Activated CD8-positive, alpha-beta T cell treated with anti-CD3 and anti-CD28 coated beads, Interleukin-2, amount 10 ng/mL, durations not matched to agents 7 days and 5 days (primary cell): ENCODE measurements at regions not wholly inside any gene's neighbourhood (a gene's known extent, or its start where the extent isn't known, plus 50 kb on each side); places are given as distances from the start of the nearest gene placed in this dataset.

Experiments used
- ATAC-seq: fragments of 150-1000 bp; cut with Tn5 transposase; one replicate; pipeline ENCODE4 v1.10.0; 2021; ENCODE audit warnings: moderate library complexity
- CTCF ChIA-PET: fragments of 350-600 bp; sonication (Branson Sonifier 250); formaldehyde crosslinking; loops from one replicate; lab custom pipeline; 2021; ENCODE audit warnings: antibody characterized with exemption; lab: Charles Lee
- POLR2A ChIA-PET: fragments of 350-600 bp; sonication (Branson Sonifier 250); formaldehyde crosslinking; loops from one replicate; lab custom pipeline; 2021; ENCODE audit warnings: antibody characterized with exemption; lab: Charles Lee
- DNase-seq: peaks from one replicate; pipeline ENCODE4 v3.0.0-alpha.2; 2020
- H3K27ac Mint-ChIP-seq: one replicate; pipeline ENCODE4 v1.8.0; 2021; ENCODE audit warnings: mild to moderate bottlenecking, mixed read lengths
- H3K27me3 Mint-ChIP-seq: one replicate; pipeline ENCODE4 v1.8.0; 2021; ENCODE audit warnings: low read depth, mixed read lengths
- H3K36me3 Mint-ChIP-seq: one replicate; pipeline ENCODE4 v1.8.0; 2021; ENCODE audit warnings: low read depth, mixed read lengths
- H3K4me1 Mint-ChIP-seq: one replicate; pipeline ENCODE4 v1.8.0; 2021; ENCODE audit warnings: low read depth, mixed read lengths
- H3K4me3 Mint-ChIP-seq: one replicate; pipeline ENCODE4 v1.8.0; 2021; ENCODE audit warnings: mild to moderate bottlenecking, mixed read lengths
- H3K9me3 Mint-ChIP-seq: one replicate; pipeline ENCODE4 v1.8.0; 2022; ENCODE audit warnings: mixed read lengths; ENCODE audit not compliant: insufficient read depth

GRCh38 chr6:121499666-121500065 is 64.2 kb downstream of the GJA1 start:
- ATAC-seq (no peak), DNase-seq (no peak)
- H3K27me3 Mint-ChIP-seq = no peaks in the 10 kb centered on the region
- no peak overlapping the region for H3K4me3 Mint-ChIP-seq
- POLR2A ChIA-PET = no interaction called here
- H3K36me3 Mint-ChIP-seq = no peaks in the 10 kb centered on the region
- H3K27ac Mint-ChIP-seq = no peak overlapping the region
- H3K4me1 Mint-ChIP-seq = no peaks in the 10 kb centered on the region
- H3K9me3 Mint-ChIP-seq = no peaks in the 10 kb centered on the region
- CTCF ChIA-PET = no interaction called here

- Mint-ChIP-seq H3K9me3 (no peaks in the 10 kb centered on the region), H3K36me3 (no peaks in the 10 kb centered on the region), H3K4me1 (no peaks in the 10 kb centered on the region), H3K27me3 (no peaks in the 10 kb centered on the region), H3K4me3 (no peak overlapping the region), H3K27ac (no peak overlapping the region)
- ATAC-seq (no peak), DNase-seq (no peak)
- ChIA-PET CTCF (no interaction called here), POLR2A (no interaction called here)
Measured at GRCh38 chr6:121503589-121503991, 68.1 kb downstream of the GJA1 start.

GRCh38 chr6:121504227-121504626 is 68.8 kb downstream of the GJA1 start:
- H3K27me3 Mint-ChIP-seq = no peaks in the 10 kb centered on the region
- POLR2A ChIA-PET = no interaction called here
- DNase-seq (no peak), ATAC-seq (no peak)
- H3K4me3 Mint-ChIP-seq = no peak overlapping the region
- H3K27ac Mint-ChIP-seq = no peak overlapping the region
- CTCF ChIA-PET = interaction anchor here (1.0 kb wide), 1 partner anchor 400 kb away, joined by 4 read pairs; no protein-coding TSS in a partner anchor
- no peaks in the 10 kb centered on the region for H3K36me3 Mint-ChIP-seq
- no peaks in the 10 kb centered on the region for H3K9me3 Mint-ChIP-seq
- H3K4me1 Mint-ChIP-seq = no peaks in the 10 kb centered on the region

DNA sequence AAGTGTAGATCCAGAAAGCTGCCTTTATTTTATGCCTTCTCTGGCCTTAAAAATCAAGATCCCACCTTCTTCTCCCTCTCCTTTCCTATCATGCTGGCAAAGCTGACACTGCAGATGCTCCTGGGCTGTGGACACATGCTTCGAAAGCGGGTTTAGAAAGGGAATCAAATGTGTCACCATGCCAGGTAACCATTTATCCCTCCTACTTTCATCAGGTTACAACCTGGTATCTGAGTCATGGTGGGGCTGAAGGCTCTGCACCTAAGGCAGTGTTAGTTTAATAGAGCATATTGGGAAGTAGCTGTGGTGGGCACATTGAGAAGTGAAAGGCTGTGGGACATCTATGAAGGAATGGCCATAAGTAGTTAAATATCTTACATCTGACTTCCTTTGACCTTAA is 69.8 kb downstream of the GJA1 start:
- Mint-ChIP-seq H3K27me3 (no peaks in the 10 kb centered on the region), H3K36me3 (no peaks in the 10 kb centered on the region), H3K4me3 (no peak overlapping the region), H3K27ac (no peak overlapping the region), H3K4me1 (no peaks in the 10 kb centered on the region), H3K9me3 (no peaks in the 10 kb centered on the region)
- POLR2A ChIA-PET = no interaction called here
- CTCF ChIA-PET = no interaction called here
- ATAC-seq = no peak
- no peak for DNase-seq

DNA sequence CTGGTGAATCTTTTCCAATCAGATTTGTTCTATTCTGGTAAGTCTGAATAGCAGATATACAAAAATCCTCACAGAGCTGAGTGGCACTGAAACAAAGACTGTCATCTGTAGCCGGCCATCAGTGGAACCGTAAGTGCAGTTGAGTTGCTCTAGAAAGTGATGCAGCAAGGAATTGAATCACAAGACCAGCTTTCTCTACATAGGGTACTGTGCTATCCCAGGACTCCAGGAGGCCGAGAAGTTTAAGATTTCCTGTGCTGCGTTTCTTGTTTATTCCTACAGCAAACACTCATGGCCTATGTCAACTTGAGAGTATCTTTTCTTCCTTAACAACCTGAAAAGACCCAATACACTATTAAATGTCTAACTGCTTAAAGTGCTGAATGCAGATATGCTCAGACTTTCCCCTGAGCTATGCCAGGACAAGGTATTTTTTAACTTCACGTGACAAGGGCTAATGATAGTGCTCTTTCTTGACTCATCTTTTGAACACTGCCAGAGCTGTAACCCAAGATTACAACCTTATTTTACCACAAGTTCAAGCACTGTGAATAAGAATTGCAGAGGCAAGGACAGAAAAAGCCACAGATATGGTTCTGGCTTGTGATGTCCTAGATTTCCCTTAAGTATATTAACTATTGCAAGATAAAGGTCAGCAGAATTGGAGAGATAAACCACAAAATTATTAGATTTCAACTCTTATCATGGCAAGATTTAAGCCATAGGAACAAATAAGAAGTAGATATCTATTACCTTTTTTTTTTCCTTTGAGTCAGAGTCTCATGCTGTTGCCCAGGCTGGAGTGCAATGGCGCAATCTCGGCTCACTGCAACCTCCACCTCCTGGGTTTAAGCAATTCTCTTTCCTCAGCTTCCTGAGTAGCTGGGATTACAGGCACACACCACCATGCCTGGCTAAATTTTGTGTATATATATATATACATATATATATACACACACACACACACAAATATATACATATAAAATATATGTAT is 71.6 kb downstream of the GJA1 start:
- no peaks in the 10 kb centered on the region for H3K9me3 Mint-ChIP-seq
- POLR2A ChIA-PET = no interaction called here
- DNase-seq (no peak), ATAC-seq (no peak)
- no peaks in the 10 kb centered on the region for H3K27me3 Mint-ChIP-seq
- CTCF ChIA-PET = no interaction called here
- H3K27ac Mint-ChIP-seq = no peak overlapping the region
- H3K36me3 Mint-ChIP-seq = no peaks in the 10 kb centered on the region
- no peaks in the 10 kb centered on the region for H3K4me1 Mint-ChIP-seq
- H3K4me3 Mint-ChIP-seq = no peak overlapping the region

DNA sequence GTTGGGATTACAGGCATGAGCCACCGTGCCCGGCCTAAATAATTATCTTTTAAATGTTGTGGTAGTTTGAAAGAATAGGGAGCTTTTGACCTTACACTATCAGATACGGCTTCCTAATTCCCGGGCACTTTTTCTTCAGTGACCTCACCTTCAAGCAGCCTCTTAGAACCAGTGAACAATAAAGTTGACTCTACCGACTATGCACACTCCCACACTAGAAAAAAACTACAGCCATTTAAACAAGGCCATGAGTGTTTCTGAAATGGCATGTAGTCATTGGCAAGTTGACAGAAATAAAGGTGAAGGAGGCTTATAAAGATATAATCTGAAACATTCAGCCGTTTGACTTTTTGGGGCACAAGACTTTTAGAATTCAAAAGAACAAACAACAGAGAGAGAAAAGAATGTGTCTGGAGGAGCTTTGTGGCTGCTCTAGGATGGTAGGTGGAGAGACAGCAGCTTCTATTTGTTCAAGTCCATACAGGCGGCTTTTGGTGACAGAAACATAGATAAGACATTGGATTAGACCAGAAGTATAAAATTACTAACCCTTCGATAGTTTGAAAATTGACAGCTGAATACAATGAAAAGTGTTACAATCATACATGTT is 75.2 kb downstream of the GJA1 start:
- DNase-seq (no peak), ATAC-seq (no peak)
- no peaks in the 10 kb centered on the region for H3K9me3 Mint-ChIP-seq
- POLR2A ChIA-PET = no interaction called here
- no peaks in the 10 kb centered on the region for H3K27me3 Mint-ChIP-seq
- no peaks in the 10 kb centered on the region for H3K36me3 Mint-ChIP-seq
- H3K4me3 Mint-ChIP-seq = no peak overlapping the region
- CTCF ChIA-PET = interaction anchor here (0.6 kb wide), 1 partner anchor 432 kb away, joined by 4 read pairs; no protein-coding TSS in a partner anchor
- H3K27ac Mint-ChIP-seq = no peak overlapping the region
- no peaks in the 10 kb centered on the region for H3K4me1 Mint-ChIP-seq

DNA sequence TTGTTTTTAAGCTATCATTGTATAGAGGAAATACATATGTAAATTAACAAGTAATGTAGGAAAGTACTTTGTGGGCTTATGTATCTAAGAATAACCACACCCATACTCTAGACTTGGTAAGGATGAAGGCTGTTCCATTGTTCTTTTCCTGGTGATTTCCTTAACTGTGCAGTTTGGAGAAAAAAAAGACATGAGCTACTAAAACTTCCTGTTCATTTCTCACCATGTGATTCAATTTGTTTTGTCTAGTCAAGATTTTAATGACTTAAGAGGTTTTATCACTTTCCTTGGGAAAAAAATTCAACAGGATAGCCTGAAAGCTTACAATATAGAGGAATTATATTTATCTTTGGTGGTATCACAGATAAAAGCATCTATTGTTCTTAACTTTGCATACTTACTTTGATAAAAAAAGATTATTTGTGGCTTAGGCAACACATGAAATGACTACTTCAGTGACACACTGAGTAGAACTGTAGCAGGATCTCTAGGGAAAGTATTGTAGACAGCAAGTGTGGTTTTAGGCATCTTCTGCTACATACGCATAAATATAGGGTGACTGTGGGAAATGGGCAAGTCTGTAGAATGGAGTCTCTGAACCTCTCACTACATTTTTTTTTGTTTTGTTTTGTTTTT is 80.3 kb downstream of the GJA1 start:
- Mint-ChIP-seq H3K27ac (no peak overlapping the region), H3K9me3 (no peaks in the 10 kb centered on the region), H3K4me3 (no peak overlapping the region), H3K27me3 (no peaks in the 10 kb centered on the region), H3K36me3 (no peaks in the 10 kb centered on the region), H3K4me1 (no peaks in the 10 kb centered on the region)
- ChIA-PET POLR2A (no interaction called here), CTCF (no interaction called here)
- ATAC-seq = no peak
- no peak for DNase-seq

GRCh38 chr6:121516331-121516730 is 80.9 kb downstream of the GJA1 start:
- ChIA-PET POLR2A (no interaction called here), CTCF (no interaction called here)
- no peak for ATAC-seq
- Mint-ChIP-seq H3K9me3 (no peaks in the 10 kb centered on the region), H3K27me3 (no peaks in the 10 kb centered on the region), H3K36me3 (no peaks in the 10 kb centered on the region), H3K4me1 (no peaks in the 10 kb centered on the region), H3K4me3 (no peak overlapping the region), H3K27ac (no peak overlapping the region)
- no peak for DNase-seq

DNA sequence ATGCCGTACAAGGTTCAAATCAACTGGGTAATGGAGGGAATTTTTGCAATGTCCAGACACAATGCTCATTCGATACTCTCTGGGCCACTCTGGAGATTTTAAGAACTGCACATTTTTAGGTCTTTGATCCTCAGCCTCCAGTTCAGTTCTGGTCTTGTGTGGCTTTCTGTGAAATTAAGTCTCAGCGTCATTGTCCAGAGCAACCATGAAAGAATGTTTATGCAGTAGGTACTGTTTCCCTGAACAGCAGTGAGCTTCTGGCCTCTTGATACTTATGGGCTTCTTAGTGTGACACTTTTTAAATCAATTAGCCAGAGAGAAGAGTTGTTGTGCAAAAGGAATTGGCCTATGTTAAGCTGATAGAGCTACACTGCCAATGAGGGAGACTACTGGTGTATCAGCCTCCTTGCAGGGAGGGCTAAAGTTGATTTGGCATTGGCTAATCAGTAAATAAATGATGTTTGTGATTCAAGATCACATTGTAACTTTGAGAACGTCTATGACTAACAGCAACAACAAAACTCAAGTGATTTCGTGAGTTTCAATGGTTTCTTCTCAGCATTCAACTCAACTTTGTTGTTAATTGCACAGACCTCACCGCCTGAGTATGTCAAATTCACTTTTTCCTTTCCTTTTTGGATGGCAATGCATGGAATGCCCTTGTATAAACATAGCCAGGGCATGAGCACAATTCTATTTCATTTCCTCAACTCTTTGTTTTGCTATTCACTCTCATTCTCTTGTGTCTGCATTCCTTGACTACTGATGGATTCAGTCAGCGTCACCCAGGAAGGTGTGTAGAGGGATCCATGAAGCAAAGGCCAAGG is 85.1 kb downstream of the GJA1 start:
- no peaks in the 10 kb centered on the region for H3K36me3 Mint-ChIP-seq
- ChIA-PET CTCF (no interaction called here), POLR2A (no interaction called here)
- H3K4me3 Mint-ChIP-seq = no peak overlapping the region
- ATAC-seq (no peak), DNase-seq (no peak)
- no peaks in the 10 kb centered on the region for H3K27me3 Mint-ChIP-seq
- no peaks in the 10 kb centered on the region for H3K4me1 Mint-ChIP-seq
- no peak overlapping the region for H3K27ac Mint-ChIP-seq
- H3K9me3 Mint-ChIP-seq = no peaks in the 10 kb centered on the region

- H3K36me3 Mint-ChIP-seq = no peaks in the 10 kb centered on the region
- ATAC-seq (no peak), DNase-seq (no peak)
- H3K9me3 Mint-ChIP-seq = no peaks in the 10 kb centered on the region
- H3K4me1 Mint-ChIP-seq = no peaks in the 10 kb centered on the region
- H3K4me3 Mint-ChIP-seq = no peak overlapping the region
- POLR2A ChIA-PET = no interaction called here
- CTCF ChIA-PET = interaction anchor here (0.6 kb wide), 1 partner anchor 33 kb away, joined by 3 read pairs; no protein-coding TSS in a partner anchor
- no peak overlapping the region for H3K27ac Mint-ChIP-seq
- no peaks in the 10 kb centered on the region for H3K27me3 Mint-ChIP-seq
Measured at GRCh38 chr6:121521164-121521555, 85.7 kb downstream of the GJA1 start.

GRCh38 chr6:121522265-121522664 is 86.8 kb downstream of the GJA1 start:
- no peaks in the 10 kb centered on the region for H3K4me1 Mint-ChIP-seq
- no peak for ATAC-seq
- H3K27me3 Mint-ChIP-seq = no peaks in the 10 kb centered on the region
- no peak overlapping the region for H3K27ac Mint-ChIP-seq
- H3K9me3 Mint-ChIP-seq = no peaks in the 10 kb centered on the region
- ChIA-PET POLR2A (no interaction called here), CTCF (interaction anchor here (1.2 to 1.5 kb wide), 2 partner anchors 13 to 89 kb away, joined by 3 read pairs; no protein-coding TSS in a partner anchor)
- no peaks in the 10 kb centered on the region for H3K36me3 Mint-ChIP-seq
- H3K4me3 Mint-ChIP-seq = no peak overlapping the region
- DNase-seq = no peak
